OCI-LY1 (cell line): ENCODE measurements at regions not wholly inside any gene's neighbourhood (a gene's known extent, or its start where the extent isn't known, plus 50 kb on each side); places are given as distances from the start of the nearest gene placed in this dataset.

Experiments
- H2AFZ ChIP-seq: fragments of 200-600 bp; sonication (generic), shearing (Covaris generic); 2 replicates; pipeline ENCODE4 v1.6.0; 2014; ENCODE audit warnings: antibody characterized with exemption, mild to moderate bottlenecking, low read length
- H3F3A ChIP-seq: fragments of 200-600 bp; sonication (generic), shearing (Covaris generic); 2 replicates; pipeline ENCODE4 v1.6.0; 2014; ENCODE audit warnings: mild to moderate bottlenecking, antibody characterized with exemption, low read length, moderate library complexity; ENCODE audit not compliant: insufficient read depth
- H3K27ac ChIP-seq: fragments of 200-600 bp; sonication (generic); 2 replicates; pipeline ENCODE4 v1.5.1; 2014; ENCODE audit warnings: low read length, mixed run types, mild to moderate bottlenecking, low read depth; ENCODE audit not compliant: poor library complexity, severe bottlenecking
- H3K27me3 ChIP-seq: fragments of 200-600 bp; sonication (generic); 2 replicates; pipeline ENCODE4 v1.6.0; 2014; ENCODE audit warnings: antibody characterized with exemption, mild to moderate bottlenecking, low read length, moderate library complexity; ENCODE audit not compliant: insufficient read depth
- H3K36me3 ChIP-seq: fragments of 200-600 bp; sonication (generic); 2 replicates; pipeline ENCODE4 v1.6.1; 2014; ENCODE audit warnings: mild to moderate bottlenecking, antibody characterized with exemption, low read length, moderate library complexity, mixed read lengths; ENCODE audit not compliant: insufficient read depth
- H3K4me1 ChIP-seq: fragments of 200-600 bp; sonication (generic); 2 replicates; pipeline ENCODE4 v1.5.1; 2014; ENCODE audit warnings: mild to moderate bottlenecking, low read length, moderate library complexity; ENCODE audit not compliant: insufficient read depth, severe bottlenecking
- H3K4me2 ChIP-seq: fragments of 200-600 bp; sonication (generic), shearing (Covaris generic); 2 replicates; pipeline ENCODE4 v1.6.1; 2014; ENCODE audit warnings: low read length
- H3K4me3 ChIP-seq: fragments of 200-600 bp; sonication (generic); 2 replicates; pipeline ENCODE4 v1.5.1; 2014; ENCODE audit warnings: low read length, low read depth, mild to moderate bottlenecking, mixed read lengths; ENCODE audit not compliant: poor library complexity, severe bottlenecking
- H3K79me2 ChIP-seq: fragments of 200-600 bp; shearing (Covaris generic); 2 replicates; pipeline ENCODE4 v1.6.1; 2016; ENCODE audit warnings: mixed run types, low read length, mixed read lengths; ENCODE audit not compliant: insufficient read depth
- H3K9ac ChIP-seq: fragments of 200-600 bp; sonication (generic), shearing (Covaris generic); 2 replicates; pipeline ENCODE4 v1.6.1; 2014; ENCODE audit warnings: mild to moderate bottlenecking, low read length, mixed read lengths
- H3K9me2 ChIP-seq: fragments of 200-600 bp; sonication (generic), shearing (Covaris generic); 2 replicates; pipeline ENCODE4 v1.6.1; 2014; ENCODE audit warnings: low read depth, mild to moderate bottlenecking, low read length, mixed read lengths
- H3K9me3 ChIP-seq: fragments of 200-600 bp; shearing (Covaris generic); 2 replicates; pipeline ENCODE4 v1.6.1; 2014; ENCODE audit warnings: low read length, mixed read lengths
- H4K20me1 ChIP-seq: fragments of 200-600 bp; sonication (generic), shearing (Covaris generic); 2 replicates; pipeline ENCODE4 v1.6.0; 2016; ENCODE audit warnings: mild to moderate bottlenecking, low read length; ENCODE audit not compliant: insufficient read depth
- CTCF ChIP-seq: fragments of 200-600 bp; sonication (generic), shearing (Covaris generic); IDR thresholded peaks from 2 replicates; pipeline ENCODE4 v1.5.1; 2017; ENCODE audit warnings: mild to moderate bottlenecking, antibody characterized with exemption, low read length, moderate library complexity, mixed read lengths
- EZH2 ChIP-seq: fragments of 200-600 bp; sonication (generic), shearing (Covaris generic); IDR thresholded peaks from 2 replicates; pipeline ENCODE4 v1.8.0; 2017; ENCODE audit warnings: borderline replicate concordance, mixed run types, mild to moderate bottlenecking, antibody characterized with exemption, low read length, moderate library complexity, mixed read lengths

DNA sequence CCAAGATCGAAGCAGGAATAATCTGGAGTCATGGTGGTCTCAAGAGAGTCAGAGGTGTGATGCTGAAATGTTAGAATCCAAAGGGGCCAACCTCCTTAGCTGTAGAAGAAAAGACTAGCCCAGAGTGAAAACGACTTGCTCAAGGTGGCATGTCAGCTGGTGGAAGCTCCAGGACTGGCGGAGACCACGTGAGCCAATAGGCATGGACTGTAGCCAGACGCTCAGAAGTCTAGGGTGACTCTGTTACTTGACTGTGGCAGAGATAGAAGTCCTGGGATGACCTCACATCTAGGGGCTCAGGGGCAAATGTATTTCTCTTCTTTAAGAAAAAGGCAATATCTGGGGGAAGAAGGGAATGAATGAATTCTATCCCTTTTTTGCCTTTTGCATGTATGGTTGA, 267.4 kb downstream of the ATG4C start:
- H3K9me3 ChIP-seq: no peaks in the 10 kb centered on the region
- H4K20me1 ChIP-seq: no peaks in the 10 kb centered on the region
- H3K4me1 ChIP-seq: no peaks in the 10 kb centered on the region
- no peaks in the 10 kb centered on the region for H3K79me2 ChIP-seq
- no peak overlapping the region for H3K4me2 ChIP-seq
- H3K4me3 ChIP-seq: no peak overlapping the region
- H3F3A ChIP-seq: no peaks in the 10 kb centered on the region
- H3K9me2 ChIP-seq: no peaks in the 10 kb centered on the region
- H3K27ac ChIP-seq: no peak overlapping the region
- no peaks in the 10 kb centered on the region for H3K36me3 ChIP-seq
- H3K27me3 ChIP-seq: no peaks in the 10 kb centered on the region
- TF ChIP-seq CTCF (no peak), EZH2 (no peak)
- H2AFZ ChIP-seq: no peak overlapping the region
- H3K9ac ChIP-seq: no peak overlapping the region

DNA sequence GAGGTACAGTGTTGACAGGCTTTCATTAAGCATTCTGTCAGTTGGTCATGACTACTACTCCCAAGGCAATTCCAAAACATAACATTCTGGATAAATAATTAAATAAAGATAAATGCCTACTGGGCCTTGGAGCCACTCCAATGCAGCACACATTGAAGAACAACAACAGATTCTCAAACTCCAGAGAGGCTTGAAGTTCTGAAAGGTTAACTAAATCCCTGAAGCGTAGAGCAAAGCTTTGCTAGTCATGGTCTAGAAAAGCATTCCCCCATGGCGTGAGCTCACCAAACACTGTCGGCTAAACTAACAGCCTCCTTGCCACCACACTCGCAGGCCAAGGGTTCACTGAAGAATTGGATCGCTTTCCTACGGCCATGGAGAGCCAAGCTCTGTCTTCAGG, 268.0 kb downstream of the ATG4C start:
- no peaks in the 10 kb centered on the region for H3K27me3 ChIP-seq
- H3K9me3 ChIP-seq: no peaks in the 10 kb centered on the region

GRCh38 chr1:63054184-63054583, 268.2 kb upstream of the FOXD3 start:
- H4K20me1 ChIP-seq: no peaks in the 10 kb centered on the region
- no peak overlapping the region for H2AFZ ChIP-seq
- H3K4me3 ChIP-seq: no peak overlapping the region
- H3K9me2 ChIP-seq: no peaks in the 10 kb centered on the region
- H3K9me3 ChIP-seq: no peaks in the 10 kb centered on the region
- H3K9ac ChIP-seq: no peak overlapping the region
- no peaks in the 10 kb centered on the region for H3F3A ChIP-seq
- H3K36me3 ChIP-seq: no peaks in the 10 kb centered on the region
- H3K27me3 ChIP-seq: no peaks in the 10 kb centered on the region
- H3K27ac ChIP-seq: no peak overlapping the region
- H3K79me2 ChIP-seq: no peaks in the 10 kb centered on the region
- no peak for TF ChIP-seq EZH2
- no peak for TF ChIP-seq CTCF
- H3K4me1 ChIP-seq: no peaks in the 10 kb centered on the region
- H3K4me2 ChIP-seq: no peak overlapping the region

More for the DNA sequence above, 268.0 kb downstream of the ATG4C start:
- no peaks in the 10 kb centered on the region for H3K79me2 ChIP-seq
- H3K27ac ChIP-seq: no peak overlapping the region
- H3K36me3 ChIP-seq: no peaks in the 10 kb centered on the region
- H3K4me3 ChIP-seq: no peak overlapping the region
- no peak overlapping the region for H2AFZ ChIP-seq
- H3K9ac ChIP-seq: no peak overlapping the region
- H3F3A ChIP-seq: no peaks in the 10 kb centered on the region
- H3K4me1 ChIP-seq: no peaks in the 10 kb centered on the region
- H3K9me2 ChIP-seq: no peaks in the 10 kb centered on the region
- no peaks in the 10 kb centered on the region for H4K20me1 ChIP-seq
- H3K4me2 ChIP-seq: no peak overlapping the region
- TF ChIP-seq CTCF: no peak
- TF ChIP-seq EZH2: no peak
